ENCODE measurements at regions not wholly inside any gene's neighbourhood (a gene's known extent, or its start where the extent isn't known, plus 50 kb on each side); places are given as distances from the start of the nearest gene placed in this dataset.

- TF ChIP-seq TCF7L2 (IDR thresholded peaks at IDR 0.05; ENCODE audit: borderline replicate concordance, low read depth, low read length) (no peak), ZNF555 (tag by site-specific recombination; conservative IDR thresholded peaks at IDR 0.05) (no peak), KLF8 (tag by site-specific recombination; IDR thresholded peaks at IDR 0.05) (no peak)
Observed at GRCh38 chr7:106778656-106779250, 86.3 kb upstream of the PIK3CG start (continued).

- Histone ChIP-seq H3K4me1 (ENCODE audit: control insufficient read depth, insufficient read depth, low read length) (no peaks in the 10 kb centered on the region), H3K4me3 (ENCODE audit: low read depth, low read length) (no peak overlapping the region), H3K27ac (ENCODE audit: extremely low read depth, low read depth, low read length) (no peak overlapping the region), H3K36me3 (ENCODE audit: control insufficient read depth in 2 of 2, insufficient read depth in 1 of 2, low read length in 2 of 2) (no peaks in the 10 kb centered on the region), H3K9me3 (ENCODE audit: control insufficient read depth, insufficient read depth, low read depth, low read length) (no peaks in the 10 kb centered on the region)
- CTCF ChIA-PET = interaction anchor here (0.7 to 1.3 kb wide), 6 partner anchors 31 to 603 kb away, joined by 3 to 4 read pairs (median 3); partner anchors contain the start of gene PIK3CG
- TF ChIP-seq ZNF138 (tag by site-specific recombination; IDR thresholded peaks at IDR 0.05; ENCODE audit: borderline replicate concordance) (no peak), ZNF514 (tag by site-specific recombination; IDR thresholded peaks at IDR 0.05) (no peak), ZBTB48 (tag by site-specific recombination; IDR thresholded peaks at IDR 0.05) (no peak), PRDM1 (tag by site-specific recombination; IDR thresholded peaks at IDR 0.05) (no peak)
- POLR2A ChIA-PET = no interaction called here
Observed at GRCh38 chr7:106779877-106780276, 85.2 kb upstream of the PIK3CG start.

- H3K27ac ChIP-seq (ENCODE audit: extremely low read depth, low read depth, low read length) = no peak overlapping the region
- POLR2A ChIA-PET = no interaction called here
Observed at GRCh38 chr7:106781007-106781406, 84.1 kb upstream of the PIK3CG start.

More at GRCh38 chr7:106781007-106781406, 84.1 kb upstream of the PIK3CG start:
- CTCF ChIA-PET = interaction anchor here (0.7 to 1.3 kb wide), 4 partner anchors 10 to 120 kb away, joined by 3 to 5 read pairs (median 4); partner anchors contain the start of gene CCDC71L
- TF ChIP-seq ZNF155 (tag by site-specific recombination; IDR thresholded peaks at IDR 0.05) (no peak), ZNF423 (tag by site-specific recombination; IDR thresholded peaks at IDR 0.05) (no peak), SP3 (tag by site-specific recombination; IDR thresholded peaks at IDR 0.05) (no peak), ZNF626 (tag by site-specific recombination; IDR thresholded peaks at IDR 0.05) (no peak), ZNF639 (tag by site-specific recombination; IDR thresholded peaks at IDR 0.05) (no peak), ZNF558 (tag by site-specific recombination; IDR thresholded peaks at IDR 0.05) (no peak), IKZF3 (tag by site-specific recombination; IDR thresholded peaks at IDR 0.05) (no peak), ZSCAN5A (tag by site-specific recombination; IDR thresholded peaks at IDR 0.05) (no peak), OSR2 (tag by site-specific recombination; IDR thresholded peaks at IDR 0.05) (no peak), TRIM28 (IDR thresholded peaks at IDR 0.05; ENCODE audit: borderline replicate concordance, low read length) (no peak), MZF1 (tag by site-specific recombination; IDR thresholded peaks at IDR 0.05; ENCODE audit: borderline replicate concordance) (no peak), ZFP41 (tag by site-specific recombination; IDR thresholded peaks at IDR 0.05; ENCODE audit: borderline replicate concordance) (no peak), KLF1 (tag by site-specific recombination; IDR thresholded peaks at IDR 0.05) (no peak), ZNF48 (tag by site-specific recombination; IDR thresholded peaks at IDR 0.05) (no peak), ZNF514 (tag by site-specific recombination; IDR thresholded peaks at IDR 0.05) (no peak)
- Histone ChIP-seq H3K9me3 (ENCODE audit: control insufficient read depth, insufficient read depth, low read depth, low read length) (no peaks in the 10 kb centered on the region), H3K4me3 (ENCODE audit: low read depth, low read length) (no peak overlapping the region), H3K36me3 (ENCODE audit: control insufficient read depth in 2 of 2, insufficient read depth in 1 of 2, low read length in 2 of 2) (no peaks in the 10 kb centered on the region), H3K4me1 (ENCODE audit: control insufficient read depth, insufficient read depth, low read length) (no peaks in the 10 kb centered on the region)
